Right atrium auricular region (tissue), 2 donors: ENCODE measurements at regions not wholly inside any gene's neighbourhood (a gene's known extent, or its start where the extent isn't known, plus 50 kb on each side); places are given as distances from the start of the nearest gene placed in this dataset.
"Not testable (repeated sequence)": the region's sequence is repeated elsewhere in the genome, so short reads cannot be mapped to it uniquely, and the experiment has no call there.

ENCODE experiments used
- DNase-seq: peaks from one replicate; pipeline ENCODE4 v3.0.0-alpha.2; 2019; ENCODE audit warnings: low spot score
- H3K27ac ChIP-seq, 2 donors: fragments of 200-600 bp; sonication (generic); 1 replicate in 1 of 2; 2 replicates in 1 of 2; pipeline ENCODE4 v1.5.1; 2016 to 2019
- H3K27me3 ChIP-seq, 2 donors: fragments of 200-600 bp; sonication (generic); one replicate each; pipeline versions ENCODE4 v1.5.1 to v1.6.0; 2017 to 2019
- H3K36me3 ChIP-seq: fragments of 200-600 bp; sonication (generic); one replicate; pipeline ENCODE4 v1.5.1; 2016
- H3K4me1 ChIP-seq, 2 donors: fragments of 200-600 bp; sonication (generic); one replicate each; pipeline versions ENCODE4 v1.5.1 to v1.6.0; 2017 to 2019
- H3K4me3 ChIP-seq, 2 donors: fragments of 200-600 bp; sonication (generic); 1 replicate in 1 of 2; 2 replicates in 1 of 2; pipeline ENCODE4 v1.5.1; 2017 to 2019; ENCODE audit warnings: mild to moderate bottlenecking in 1 of 2, moderate library complexity in 1 of 2
- H3K9me3 ChIP-seq, 2 donors: fragments of 200-600 bp; sonication (generic); one replicate each; pipeline ENCODE4 v1.5.1; 2019
- CTCF ChIP-seq, 2 donors: fragments of 200-600 bp; sonication (generic); IDR thresholded peaks; one replicate each; pipeline ENCODE4 v1.5.1; 2019; ENCODE audit warnings: antibody characterized with exemption in 2 of 2

- no peak for DNase-seq
- Histone ChIP-seq H3K36me3 (no peaks in the 10 kb centered on the region), H3K4me1 (no peaks in the 10 kb centered on the region), H3K9me3 (no peaks in the 10 kb centered on the region), H3K4me3 (no peak overlapping the region), H3K27ac (no peak overlapping the region), H3K27me3 (no peaks in the 10 kb centered on the region)
- no peak for TF ChIP-seq CTCF (IDR thresholded peaks at IDR 0.05)
Observed at GRCh38 chr14:48615618-48616017, 940.2 kb upstream of the MDGA2 start.

- Histone ChIP-seq H3K4me1 (no peaks in the 10 kb centered on the region), H3K27ac (no peak overlapping the region), H3K4me3 (no peak overlapping the region), H3K27me3 (no peaks in the 10 kb centered on the region), H3K36me3 (no peaks in the 10 kb centered on the region), H3K9me3 (no peaks in the 10 kb centered on the region)
- DNase-seq, result no peak
- TF ChIP-seq CTCF (IDR thresholded peaks at IDR 0.05), result no peak
Observed at GRCh38 chr14:48614003-48614402, 938.6 kb upstream of the MDGA2 start.

GRCh38 chr14:48606960-48607359 lies 931.6 kb upstream of the MDGA2 start:
- not testable (repeated sequence) for H3K27me3 ChIP-seq, H3K4me1 ChIP-seq, H3K27ac ChIP-seq, H3K4me3 ChIP-seq, DNase-seq, H3K9me3 ChIP-seq, H3K36me3 ChIP-seq

- TF ChIP-seq CTCF (IDR thresholded peaks at IDR 0.05), result no peak
Observed at GRCh38 chr14:48598458-48598857, 923.1 kb upstream of the MDGA2 start.

GRCh38 chr14:48586099-48586498 lies 910.7 kb upstream of the MDGA2 start:
- Histone ChIP-seq H3K27ac (no peak overlapping the region), H3K4me3 (no peak overlapping the region), H3K36me3 (no peaks in the 10 kb centered on the region), H3K4me1 (no peaks in the 10 kb centered on the region), H3K9me3 (no peaks in the 10 kb centered on the region), H3K27me3 (no peaks in the 10 kb centered on the region)
- no peak for TF ChIP-seq CTCF (IDR thresholded peaks at IDR 0.05)
- DNase-seq, result no peak

More at GRCh38 chr14:48598458-48598857, 923.1 kb upstream of the MDGA2 start:
- Histone ChIP-seq H3K27me3 (no peaks in the 10 kb centered on the region), H3K27ac (no peak overlapping the region), H3K4me1 (no peaks in the 10 kb centered on the region), H3K36me3 (no peaks in the 10 kb centered on the region), H3K9me3 (no peaks in the 10 kb centered on the region), H3K4me3 (no peak overlapping the region)
- DNase-seq, result no peak

GRCh38 chr14:48584031-48584430 lies 908.6 kb upstream of the MDGA2 start:
- H3K4me1 ChIP-seq, result no peaks in the 10 kb centered on the region
- no peaks in the 10 kb centered on the region for H3K36me3 ChIP-seq
- no peaks in the 10 kb centered on the region for H3K9me3 ChIP-seq
- DNase-seq, result no peak
- no peaks in the 10 kb centered on the region for H3K27me3 ChIP-seq
- no peak overlapping the region for H3K27ac ChIP-seq
- no peak overlapping the region for H3K4me3 ChIP-seq
- no peak for TF ChIP-seq CTCF (IDR thresholded peaks at IDR 0.05)
